GM18517 (cell line): ENCODE measurements at regions not wholly inside any gene's neighbourhood (a gene's known extent, or its start where the extent isn't known, plus 50 kb on each side); places are given as distances from the start of the nearest gene placed in this dataset.
"Not testable (repeated sequence)": the region's sequence is repeated elsewhere in the genome, so short reads cannot be mapped to it uniquely, and the experiment has no call there.

Experiments
- ATAC-seq: cut with Tn5 transposase; IDR thresholded peaks from one replicate; pipeline ENCODE4 v1.9.1; 2021; ENCODE audit warnings: mild to moderate bottlenecking, moderate library complexity; ENCODE audit not compliant: unreplicated experiment

- no peak for ATAC-seq
Observed at GRCh38 chr4:64737026-64737853, 328.0 kb upstream of the TECRL start.

GRCh38 chr4:64729561-64729960 lies 320.3 kb upstream of the TECRL start:
- no peak for ATAC-seq

- no peak for ATAC-seq
Observed at GRCh38 chr4:64727960-64728359, 318.7 kb upstream of the TECRL start.

- ATAC-seq = not testable (repeated sequence)
Observed at GRCh38 chr4:64727391-64727790, 318.1 kb upstream of the TECRL start.

- ATAC-seq = no peak
Observed at GRCh38 chr4:64724689-64725088, 315.4 kb upstream of the TECRL start.

- ATAC-seq = no peak
Observed at GRCh38 chr4:64721106-64721505, 311.9 kb upstream of the TECRL start.

GRCh38 chr4:64718091-64718490 lies 308.8 kb upstream of the TECRL start:
- ATAC-seq = no peak

- ATAC-seq = no peak
Observed at GRCh38 chr4:64715741-64716140, 306.5 kb upstream of the TECRL start.

- peak; percentile 74 for ATAC-seq
Observed at GRCh38 chr4:64713256-64713840, 304.1 kb upstream of the TECRL start.

- ATAC-seq = no peak
Observed at GRCh38 chr4:64712590-64712989, 303.3 kb upstream of the TECRL start.

GRCh38 chr4:64705989-64706388 lies 296.7 kb upstream of the TECRL start:
- no peak for ATAC-seq

- no peak for ATAC-seq
Observed at GRCh38 chr4:64698171-64698570, 288.9 kb upstream of the TECRL start.

- no peak for ATAC-seq
Observed at GRCh38 chr4:64682946-64683345, 273.7 kb upstream of the TECRL start.

- no peak for ATAC-seq
Observed at GRCh38 chr4:64682481-64682880, 273.2 kb upstream of the TECRL start.

GRCh38 chr4:64673121-64673520 lies 263.9 kb upstream of the TECRL start:
- ATAC-seq = not testable (repeated sequence)

GRCh38 chr4:64670647-64671046 lies 261.4 kb upstream of the TECRL start:
- no peak for ATAC-seq

- no peak for ATAC-seq
Observed at GRCh38 chr4:64643841-64644240, 234.6 kb upstream of the TECRL start.

- no peak for ATAC-seq
Observed at GRCh38 chr4:64642936-64643335, 233.7 kb upstream of the TECRL start.

- ATAC-seq = not testable (repeated sequence)
Observed at GRCh38 chr4:64640402-64640801, 231.2 kb upstream of the TECRL start.

GRCh38 chr4:64625438-64625837 lies 216.2 kb upstream of the TECRL start:
- ATAC-seq = no peak

- no peak for ATAC-seq
Observed at GRCh38 chr4:64617800-64618199, 208.6 kb upstream of the TECRL start.

GRCh38 chr4:64614276-64614675 lies 205.0 kb upstream of the TECRL start:
- ATAC-seq = no peak

- ATAC-seq = no peak
Observed at GRCh38 chr4:64613046-64613445, 203.8 kb upstream of the TECRL start.
